ENCODE measurements at regions not wholly inside any gene's neighbourhood (a gene's known extent, or its start where the extent isn't known, plus 50 kb on each side); places are given as distances from the start of the nearest gene placed in this dataset.

- no peaks in the 10 kb centered on the region for H3K9me3 ChIP-seq (ENCODE audit: control insufficient read depth, low read depth, low read length)
- no peaks in the 10 kb centered on the region for H3K4me1 ChIP-seq (ENCODE audit: insufficient read depth, low read length)
- no peaks in the 10 kb centered on the region for H3K79me1 ChIP-seq (ENCODE audit: insufficient read depth, low read depth, low read length, poor library complexity, severe bottlenecking)
- H3K79me2 ChIP-seq (ENCODE audit: insufficient read depth, low read length), result no peaks in the 10 kb centered on the region
- no peak overlapping the region for H3K9ac ChIP-seq (ENCODE audit: extremely low read depth, insufficient read length, low read length)
- no peak for TF ChIP-seq CTCF (conservative IDR thresholded peaks at IDR 0.05)
- H3K27ac ChIP-seq (ENCODE audit: insufficient read length, low read depth, low read length), result no peak overlapping the region
- H2AFZ ChIP-seq (ENCODE audit: low read length), result no peak overlapping the region
- Mint-ChIP-seq H3K36me3 (ENCODE audit: insufficient read depth in 1 of 3, low read depth in 3 of 3) (peaks cover under 1 to 2% (median 2%) of the 10 kb centered on the region in 3 experiments; a peak in 5 of 7 replicates), H3K9me3 (peaks cover under 1% of the 10 kb centered on the region in 2 experiments; a peak in 3 of 5 replicates), H3K4me1 (peaks cover 10 to 12% of the 10 kb centered on the region in 2 experiments), H3K27me3 (ENCODE audit: low read depth) (no peaks in the 10 kb centered on the region), H3K4me3 (no peak overlapping the region), H3K27ac (no peak overlapping the region)
- no peak overlapping the region for H2BK15ac ChIP-seq (ENCODE audit: low read depth, low read length)
- H3K4ac ChIP-seq (ENCODE audit: low read depth, low read length), result no peak overlapping the region
- H3K4me2 ChIP-seq (ENCODE audit: insufficient read depth, insufficient read length, low read length), result no peak overlapping the region
- no peak overlapping the region for H3T11ph ChIP-seq (ENCODE audit: low read length)
- H4K8ac ChIP-seq (replicated peaks; ENCODE audit: insufficient read length, low read depth, low read length), result no peak overlapping the region
- H3K14ac ChIP-seq (ENCODE audit: insufficient read depth, low read length), result no peak overlapping the region
- H3K23me2 ChIP-seq (ENCODE audit: insufficient read length, low read depth, low read length, poor library complexity, severe bottlenecking), result no peaks in the 10 kb centered on the region
- H2BK20ac ChIP-seq (ENCODE audit: low read depth, low read length, poor library complexity, severe bottlenecking), result no peak overlapping the region
- H2BK12ac ChIP-seq (ENCODE audit: insufficient read length, low read depth, low read length), result no peak overlapping the region
- no CpG with 5 or more reads among the region's 2 CpGs for WGBS (ENCODE audit: extremely low coverage, insufficient read length, low lambda C conversion rate)
- H2BK120ac ChIP-seq (ENCODE audit: low read depth, low read length, poor library complexity, severe bottlenecking), result no peak overlapping the region
- H4K20me1 ChIP-seq (ENCODE audit: control insufficient read depth, insufficient read depth, insufficient read length), result no peaks in the 10 kb centered on the region
- no peak overlapping the region for H3K23ac ChIP-seq (ENCODE audit: insufficient read length, low read depth, low read length)
- H2AK5ac ChIP-seq (ENCODE audit: insufficient read length, low read length), result no peak overlapping the region
- no peak overlapping the region for H3K18ac ChIP-seq (ENCODE audit: insufficient read length, low read depth, low read length)
- no peaks in the 10 kb centered on the region; the same call in 1 of the 2 replicates for H3K27me3 ChIP-seq (ENCODE audit: insufficient read depth, low read length)
- no peak overlapping the region for H2BK5ac ChIP-seq (ENCODE audit: insufficient read length, low read length)
- no peak overlapping the region for H4K91ac ChIP-seq (ENCODE audit: insufficient read length, low read depth, low read length)
- no peak overlapping the region for H4K5ac ChIP-seq (ENCODE audit: insufficient read length, low read depth, low read length)
- H3K56ac ChIP-seq (ENCODE audit: insufficient read length, low read depth, low read length), result no peak overlapping the region
- DNase-seq, result no peak
These were observed 180.1 kb upstream of the SPOPL start for GRCh38 chr2:138321458-138321857.

All from H9 (cell line).